ENCODE measurements at regions not wholly inside any gene's neighbourhood (a gene's known extent, or its start where the extent isn't known, plus 50 kb on each side); places are given as distances from the start of the nearest gene placed in this dataset.

DNA sequence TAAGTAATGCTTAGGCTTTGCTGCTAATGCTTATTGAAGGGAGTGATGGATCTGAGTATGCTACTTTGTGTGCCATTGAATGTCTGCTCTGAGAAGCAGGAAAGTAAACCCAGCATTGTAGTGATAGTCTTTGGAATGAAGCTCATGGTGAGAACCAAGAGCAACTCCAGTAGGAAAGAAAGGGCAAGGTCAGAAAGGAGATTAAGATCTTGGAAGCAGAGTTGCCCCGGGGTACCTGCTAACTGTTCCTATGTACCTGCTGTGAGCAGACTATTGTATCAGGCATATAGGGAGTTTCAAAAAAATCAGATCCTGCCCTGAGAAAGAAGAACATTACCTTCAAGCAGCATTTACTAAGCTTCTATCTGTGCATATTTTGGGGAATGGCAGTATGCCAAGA lies 54.5 kb upstream of the AASS start:
- ChIA-PET POLR2A (no interaction called here), CTCF (ENCODE audit: low intra/inter-chr PET ratio, low total read pairs) (no interaction called here)
- in situ Hi-C loops (cut with HindIII; ENCODE audit: extremely low pct_ligation_motif_present, low pct_unique_long_range_greater_than_20kb) = no loop called here

More for the DNA sequence above, 54.5 kb upstream of the AASS start:
- Histone ChIP-seq H3K27me3 (ENCODE audit: control insufficient read depth in 1 of 2, insufficient read depth in 2 of 2, low read length in 2 of 2) (no peaks in the 10 kb centered on the region), H3K27ac (ENCODE audit: extremely low read length, insufficient read depth, low read length) (no peak overlapping the region), H3K4me1 (ENCODE audit: insufficient read depth, low read length) (no peaks in the 10 kb centered on the region), H2AFZ (ENCODE audit: low read length) (no peak overlapping the region), H3K9ac (ENCODE audit: insufficient read depth, low read depth, low read length) (no peak overlapping the region), H3K79me2 (ENCODE audit: insufficient read depth, low read length) (no peaks in the 10 kb centered on the region), H3K36me3 (replicated peaks in 1 of 2; ENCODE audit: control insufficient read depth in 1 of 2, insufficient read depth in 2 of 2, low read length in 2 of 2) (no peaks in the 10 kb centered on the region), H3K9me3 (ENCODE audit: low read length) (no peaks in the 10 kb centered on the region), H3K4me2 (ENCODE audit: low read depth, low read length) (no peak overlapping the region), H4K20me1 (ENCODE audit: insufficient read depth, low read length) (no peaks in the 10 kb centered on the region), H3K4me3 (replicated peaks in 1 of 3; ENCODE audit: insufficient read depth in 1 of 3, low read depth in 2 of 3, low read length in 3 of 3) (no peak overlapping the region)
- TF ChIP-seq HOXA9 (CRISPR knock-in tag; IDR thresholded peaks at IDR 0.05; ENCODE audit: borderline replicate concordance) (no peak), KLF16 (CRISPR knock-in tag; IDR thresholded peaks at IDR 0.05) (no peak), ZNF12 (CRISPR knock-in tag; IDR thresholded peaks at IDR 0.05) (no peak), ZNF558 (CRISPR knock-in tag; IDR thresholded peaks at IDR 0.05; ENCODE audit: borderline replicate concordance) (no peak), NCOA5 (CRISPR knock-in tag; IDR thresholded peaks at IDR 0.05) (no peak), ISX (CRISPR knock-in tag; conservative IDR thresholded peaks at IDR 0.05) (no peak), ZNF160 (CRISPR knock-in tag; IDR thresholded peaks at IDR 0.05) (no peak), GATA4 (IDR thresholded peaks at IDR 0.05; ENCODE audit: borderline replicate concordance, low read depth) (no peak), NFIB (CRISPR knock-in tag; IDR thresholded peaks at IDR 0.05; ENCODE audit: borderline replicate concordance) (no peak), MIER3 (CRISPR knock-in tag; IDR thresholded peaks at IDR 0.05; ENCODE audit: borderline replicate concordance) (no peak), ZNF33A (CRISPR knock-in tag; IDR thresholded peaks at IDR 0.05; ENCODE audit: borderline replicate concordance) (no peak), ZFP36L2 (CRISPR knock-in tag; IDR thresholded peaks at IDR 0.05) (no peak)
- TF ChIP-seq, protein P1, sequence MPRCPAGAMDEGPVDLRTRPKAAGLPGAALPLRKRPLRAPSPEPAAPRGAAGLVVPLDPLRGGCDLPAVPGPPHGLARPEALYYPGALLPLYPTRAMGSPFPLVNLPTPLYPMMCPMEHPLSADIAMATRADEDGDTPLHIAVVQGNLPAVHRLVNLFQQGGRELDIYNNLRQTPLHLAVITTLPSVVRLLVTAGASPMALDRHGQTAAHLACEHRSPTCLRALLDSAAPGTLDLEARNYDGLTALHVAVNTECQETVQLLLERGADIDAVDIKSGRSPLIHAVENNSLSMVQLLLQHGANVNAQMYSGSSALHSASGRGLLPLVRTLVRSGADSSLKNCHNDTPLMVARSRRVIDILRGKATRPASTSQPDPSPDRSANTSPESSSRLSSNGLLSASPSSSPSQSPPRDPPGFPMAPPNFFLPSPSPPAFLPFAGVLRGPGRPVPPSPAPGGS (CRISPR knock-in tag; IDR thresholded peaks at IDR 0.05) = no peak
- TF ChIP-seq, protein P2, sequence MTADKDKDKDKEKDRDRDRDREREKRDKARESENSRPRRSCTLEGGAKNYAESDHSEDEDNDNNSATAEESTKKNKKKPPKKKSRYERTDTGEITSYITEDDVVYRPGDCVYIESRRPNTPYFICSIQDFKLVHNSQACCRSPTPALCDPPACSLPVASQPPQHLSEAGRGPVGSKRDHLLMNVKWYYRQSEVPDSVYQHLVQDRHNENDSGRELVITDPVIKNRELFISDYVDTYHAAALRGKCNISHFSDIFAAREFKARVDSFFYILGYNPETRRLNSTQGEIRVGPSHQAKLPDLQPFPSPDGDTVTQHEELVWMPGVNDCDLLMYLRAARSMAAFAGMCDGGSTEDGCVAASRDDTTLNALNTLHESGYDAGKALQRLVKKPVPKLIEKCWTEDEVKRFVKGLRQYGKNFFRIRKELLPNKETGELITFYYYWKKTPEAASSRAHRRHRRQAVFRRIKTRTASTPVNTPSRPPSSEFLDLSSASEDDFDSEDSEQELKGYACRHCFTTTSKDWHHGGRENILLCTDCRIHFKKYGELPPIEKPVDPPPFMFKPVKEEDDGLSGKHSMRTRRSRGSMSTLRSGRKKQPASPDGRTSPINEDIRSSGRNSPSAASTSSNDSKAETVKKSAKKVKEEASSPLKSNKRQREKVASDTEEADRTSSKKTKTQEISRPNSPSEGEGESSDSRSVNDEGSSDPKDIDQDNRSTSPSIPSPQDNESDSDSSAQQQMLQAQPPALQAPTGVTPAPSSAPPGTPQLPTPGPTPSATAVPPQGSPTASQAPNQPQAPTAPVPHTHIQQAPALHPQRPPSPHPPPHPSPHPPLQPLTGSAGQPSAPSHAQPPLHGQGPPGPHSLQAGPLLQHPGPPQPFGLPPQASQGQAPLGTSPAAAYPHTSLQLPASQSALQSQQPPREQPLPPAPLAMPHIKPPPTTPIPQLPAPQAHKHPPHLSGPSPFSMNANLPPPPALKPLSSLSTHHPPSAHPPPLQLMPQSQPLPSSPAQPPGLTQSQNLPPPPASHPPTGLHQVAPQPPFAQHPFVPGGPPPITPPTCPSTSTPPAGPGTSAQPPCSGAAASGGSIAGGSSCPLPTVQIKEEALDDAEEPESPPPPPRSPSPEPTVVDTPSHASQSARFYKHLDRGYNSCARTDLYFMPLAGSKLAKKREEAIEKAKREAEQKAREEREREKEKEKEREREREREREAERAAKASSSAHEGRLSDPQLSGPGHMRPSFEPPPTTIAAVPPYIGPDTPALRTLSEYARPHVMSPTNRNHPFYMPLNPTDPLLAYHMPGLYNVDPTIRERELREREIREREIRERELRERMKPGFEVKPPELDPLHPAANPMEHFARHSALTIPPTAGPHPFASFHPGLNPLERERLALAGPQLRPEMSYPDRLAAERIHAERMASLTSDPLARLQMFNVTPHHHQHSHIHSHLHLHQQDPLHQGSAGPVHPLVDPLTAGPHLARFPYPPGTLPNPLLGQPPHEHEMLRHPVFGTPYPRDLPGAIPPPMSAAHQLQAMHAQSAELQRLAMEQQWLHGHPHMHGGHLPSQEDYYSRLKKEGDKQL (CRISPR knock-in tag; IDR thresholded peaks at IDR 0.05; ENCODE audit: low read depth) = no peak
- WGBS (ENCODE audit: low lambda C conversion rate) = 0% methylated on average over 1 of the region's 1 CpG
- FAIRE-seq (no peak), ATAC-seq (no peak), DNase-seq (ENCODE audit: low spot score) (no peak)
- BruUV-seq (replicated peaks) = no TSS peak
- intact Hi-C loops (cut with micrococcal nuclease; ENCODE audit: unreplicated experiment) = no loop called here
